ENCODE measurements at regions not wholly inside any gene's neighbourhood (a gene's known extent, or its start where the extent isn't known, plus 50 kb on each side); places are given as distances from the start of the nearest gene placed in this dataset.

- in situ Hi-C loops (cut with MboI; ENCODE audit: low sequenced_read_pairs in 4 of 4), result no loop called here
- Histone ChIP-seq H3K36me3 (no peaks in the 10 kb centered on the region), H3K27me3 (no peaks in the 10 kb centered on the region), H3K9me3 (no peaks in the 10 kb centered on the region), H3K4me3 (no peak overlapping the region), H3K27ac (no peak overlapping the region), H3K4me1 (no peaks in the 10 kb centered on the region)
- intact Hi-C loops (cut with DNase I; ENCODE audit: low total_unique reads), result no loop called here
- ATAC-seq (no peak), DNase-seq (no peak)
- no peak for TF ChIP-seq POLR2A (IDR thresholded peaks at IDR 0.05)
- TF ChIP-seq, protein P1, sequence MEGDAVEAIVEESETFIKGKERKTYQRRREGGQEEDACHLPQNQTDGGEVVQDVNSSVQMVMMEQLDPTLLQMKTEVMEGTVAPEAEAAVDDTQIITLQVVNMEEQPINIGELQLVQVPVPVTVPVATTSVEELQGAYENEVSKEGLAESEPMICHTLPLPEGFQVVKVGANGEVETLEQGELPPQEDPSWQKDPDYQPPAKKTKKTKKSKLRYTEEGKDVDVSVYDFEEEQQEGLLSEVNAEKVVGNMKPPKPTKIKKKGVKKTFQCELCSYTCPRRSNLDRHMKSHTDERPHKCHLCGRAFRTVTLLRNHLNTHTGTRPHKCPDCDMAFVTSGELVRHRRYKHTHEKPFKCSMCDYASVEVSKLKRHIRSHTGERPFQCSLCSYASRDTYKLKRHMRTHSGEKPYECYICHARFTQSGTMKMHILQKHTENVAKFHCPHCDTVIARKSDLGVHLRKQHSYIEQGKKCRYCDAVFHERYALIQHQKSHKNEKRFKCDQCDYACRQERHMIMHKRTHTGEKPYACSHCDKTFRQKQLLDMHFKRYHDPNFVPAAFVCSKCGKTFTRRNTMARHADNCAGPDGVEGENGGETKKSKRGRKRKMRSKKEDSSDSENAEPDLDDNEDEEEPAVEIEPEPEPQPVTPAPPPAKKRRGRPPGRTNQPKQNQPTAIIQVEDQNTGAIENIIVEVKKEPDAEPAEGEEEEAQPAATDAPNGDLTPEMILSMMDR (IDR thresholded peaks at IDR 0.05 in 4 of 5, conservative IDR thresholded peaks at IDR 0.05 in 1 of 5), result no peak
Observed at GRCh38 chr7:116420003-116420402, 79.5 kb upstream of the CAV2 start.

GRCh38 chr7:116421298-116421697 lies 78.2 kb upstream of the CAV2 start:
- H3K27me3 ChIP-seq, result no peaks in the 10 kb centered on the region
- in situ Hi-C loops (cut with MboI; ENCODE audit: low sequenced_read_pairs in 4 of 4) (no loop called here), intact Hi-C loops (cut with DNase I; ENCODE audit: low total_unique reads) (no loop called here)
- no peaks in the 10 kb centered on the region for H3K9me3 ChIP-seq
- no peak for TF ChIP-seq POLR2A (IDR thresholded peaks at IDR 0.05)
- TF ChIP-seq, protein P1 (IDR thresholded peaks at IDR 0.05 in 4 of 5, conservative IDR thresholded peaks at IDR 0.05 in 1 of 5), result no peak
- no peak overlapping the region for H3K4me3 ChIP-seq
- no peaks in the 10 kb centered on the region for H3K36me3 ChIP-seq
- H3K27ac ChIP-seq, result no peak overlapping the region
- ATAC-seq (no peak), DNase-seq (no peak)
- H3K4me1 ChIP-seq, result peaks cover 0 to under 1% of the 10 kb centered on the region in 2 donors

DNA sequence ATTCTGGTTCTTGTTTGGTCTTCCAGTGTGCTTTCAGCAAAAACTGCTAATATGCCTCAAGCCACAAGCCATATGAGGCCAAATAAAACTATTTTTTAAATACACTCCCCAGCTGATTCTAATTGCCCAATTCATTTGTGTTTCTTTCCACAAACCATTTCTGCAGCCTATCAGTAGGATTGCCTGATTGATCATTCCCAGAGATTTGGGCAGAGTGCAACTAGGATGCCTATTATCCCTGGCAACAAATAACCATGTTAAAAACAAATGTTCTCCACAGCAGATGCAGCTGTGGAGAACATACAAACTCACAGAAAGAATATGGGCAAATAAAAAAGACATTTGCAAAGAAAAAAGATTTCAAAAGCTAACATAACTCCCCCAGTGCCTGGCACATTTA lies 76.9 kb upstream of the CAV2 start:
- in situ Hi-C loops (cut with MboI; ENCODE audit: low sequenced_read_pairs in 4 of 4) (no loop called here), intact Hi-C loops (cut with DNase I; ENCODE audit: low total_unique reads) (no loop called here)
- ATAC-seq (no peak), DNase-seq (no peak)
- no peaks in the 10 kb centered on the region for H3K27me3 ChIP-seq
- TF ChIP-seq POLR2A (IDR thresholded peaks at IDR 0.05), result no peak
- TF ChIP-seq, protein P1 (IDR thresholded peaks at IDR 0.05 in 4 of 5, conservative IDR thresholded peaks at IDR 0.05 in 1 of 5), result no peak
- peaks cover 0 to 6% of the 10 kb centered on the region in 2 donors for H3K4me1 ChIP-seq
- no peak overlapping the region for H3K27ac ChIP-seq
- H3K9me3 ChIP-seq, result no peaks in the 10 kb centered on the region
- no peaks in the 10 kb centered on the region for H3K36me3 ChIP-seq
- H3K4me3 ChIP-seq, result no peak overlapping the region

DNA sequence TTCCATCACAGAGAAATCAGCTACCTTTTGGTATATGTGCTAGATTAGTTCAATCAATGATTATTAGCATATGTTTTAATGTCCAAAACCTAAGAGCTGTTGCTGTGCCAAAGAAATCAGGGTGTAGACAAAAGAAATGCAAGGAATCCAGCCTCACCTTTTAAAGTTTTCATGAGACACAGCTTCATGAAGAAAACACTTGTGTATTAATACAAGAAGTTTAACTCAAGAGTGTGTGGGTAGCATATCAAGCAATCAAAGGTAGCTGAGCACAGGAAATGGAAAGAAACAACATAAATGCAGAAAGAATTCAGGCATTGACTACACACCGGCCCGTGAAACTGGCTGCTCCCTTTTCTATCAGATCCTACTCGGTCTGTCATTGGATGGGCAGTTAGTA lies 76.0 kb upstream of the CAV2 start:
- no peak overlapping the region for H3K27ac ChIP-seq
- intact Hi-C loops (cut with DNase I; ENCODE audit: low total_unique reads), result no loop called here
- in situ Hi-C loops (cut with MboI; ENCODE audit: low sequenced_read_pairs in 4 of 4), result no loop called here
- no peaks in the 10 kb centered on the region for H3K36me3 ChIP-seq
- no peak for DNase-seq
- no peak for ATAC-seq
- no peaks in the 10 kb centered on the region for H3K9me3 ChIP-seq
- peaks cover 0 to 6% of the 10 kb centered on the region in 2 donors for H3K4me1 ChIP-seq
- no peak for TF ChIP-seq POLR2A (IDR thresholded peaks at IDR 0.05)
- TF ChIP-seq, protein P1 (IDR thresholded peaks at IDR 0.05 in 4 of 5, conservative IDR thresholded peaks at IDR 0.05 in 1 of 5), result no peak
- no peaks in the 10 kb centered on the region for H3K27me3 ChIP-seq
- H3K4me3 ChIP-seq, result no peak overlapping the region

GRCh38 chr7:116425647-116426209 lies 73.8 kb upstream of the CAV2 start:
- ATAC-seq (no peak), DNase-seq (no peak)
- Histone ChIP-seq H3K4me1 (peaks cover 0 to 6% of the 10 kb centered on the region in 2 donors), H3K9me3 (no peaks in the 10 kb centered on the region), H3K27me3 (no peaks in the 10 kb centered on the region), H3K36me3 (no peaks in the 10 kb centered on the region), H3K4me3 (no peak overlapping the region), H3K27ac (peak overlapping the region in 1 of 4 donors; percentile 29)
- TF ChIP-seq, protein P1 (IDR thresholded peaks at IDR 0.05 in 4 of 5, conservative IDR thresholded peaks at IDR 0.05 in 1 of 5), result no peak
- no peak for TF ChIP-seq POLR2A (IDR thresholded peaks at IDR 0.05)
- intact Hi-C loops (cut with DNase I; ENCODE audit: low total_unique reads) (no loop called here), in situ Hi-C loops (cut with MboI; ENCODE audit: low sequenced_read_pairs in 4 of 4) (no loop called here)

All from gastrocnemius medialis (tissue), 4 donors.